DMS79 treated with DMSO at 0.1 percent for 48 hours (cell line): ENCODE measurements at regions not wholly inside any gene's neighbourhood (a gene's known extent, or its start where the extent isn't known, plus 50 kb on each side); places are given as distances from the start of the nearest gene placed in this dataset.
"Not testable (repeated sequence)": the region's sequence is repeated elsewhere in the genome, so short reads cannot be mapped to it uniquely, and the experiment has no call there.

Experiments used
- DNase-seq: peaks from one replicate; lab custom pipeline; 2025; lab: John Stamatoyannopoulos, UW

- DNase-seq: no peak
Observed at GRCh38 chr2:78145395-78145996, 623.3 kb upstream of the LRRTM4 start.

GRCh38 chr2:78145997-78146722 lies 624.0 kb upstream of the LRRTM4 start:
- DNase-seq: no peak

- DNase-seq: no peak
Observed at GRCh38 chr2:78147466-78147865, 625.3 kb upstream of the LRRTM4 start.

- DNase-seq: no peak
Observed at GRCh38 chr2:78154586-78154985, 632.4 kb upstream of the LRRTM4 start.

GRCh38 chr2:78162202-78162601 lies 640.0 kb upstream of the LRRTM4 start:
- no peak for DNase-seq

GRCh38 chr2:78172157-78172556 lies 650.0 kb upstream of the LRRTM4 start:
- not testable (repeated sequence) for DNase-seq

- DNase-seq: no peak
Observed at GRCh38 chr2:78175645-78176044, 653.5 kb upstream of the LRRTM4 start.

GRCh38 chr2:78201064-78201575 lies 678.9 kb upstream of the LRRTM4 start:
- no peak for DNase-seq

- DNase-seq: no peak
Observed at GRCh38 chr2:78202366-78202765, 680.2 kb upstream of the LRRTM4 start.

GRCh38 chr2:78202986-78203670 lies 681.0 kb upstream of the LRRTM4 start:
- no peak for DNase-seq

GRCh38 chr2:78218066-78218465 lies 695.9 kb upstream of the LRRTM4 start:
- no peak for DNase-seq

GRCh38 chr2:78237704-78238103 lies 715.5 kb upstream of the LRRTM4 start:
- no peak for DNase-seq

GRCh38 chr2:78245394-78246135 lies 723.4 kb upstream of the LRRTM4 start:
- no peak for DNase-seq

- no peak for DNase-seq
Observed at GRCh38 chr2:78251708-78252107, 729.5 kb upstream of the LRRTM4 start.

GRCh38 chr2:78260861-78261260 lies 738.7 kb upstream of the LRRTM4 start:
- no peak for DNase-seq

- DNase-seq: no peak
Observed at GRCh38 chr2:78261454-78261853, 739.3 kb upstream of the LRRTM4 start.

GRCh38 chr2:78262089-78262488 lies 739.9 kb upstream of the LRRTM4 start:
- not testable (repeated sequence) for DNase-seq

- DNase-seq: no peak
Observed at GRCh38 chr2:78262713-78263375, 740.7 kb upstream of the LRRTM4 start.

GRCh38 chr2:78263571-78263970 lies 741.4 kb upstream of the LRRTM4 start:
- no peak for DNase-seq

- DNase-seq: no peak
Observed at GRCh38 chr2:78264130-78264529, 742.0 kb upstream of the LRRTM4 start.

- DNase-seq: no peak
Observed at GRCh38 chr2:78281164-78281563, 744.3 kb upstream of the REG3G start.
